ENCODE measurements at regions not wholly inside any gene's neighbourhood (a gene's known extent, or its start where the extent isn't known, plus 50 kb on each side); places are given as distances from the start of the nearest gene placed in this dataset.

DNA sequence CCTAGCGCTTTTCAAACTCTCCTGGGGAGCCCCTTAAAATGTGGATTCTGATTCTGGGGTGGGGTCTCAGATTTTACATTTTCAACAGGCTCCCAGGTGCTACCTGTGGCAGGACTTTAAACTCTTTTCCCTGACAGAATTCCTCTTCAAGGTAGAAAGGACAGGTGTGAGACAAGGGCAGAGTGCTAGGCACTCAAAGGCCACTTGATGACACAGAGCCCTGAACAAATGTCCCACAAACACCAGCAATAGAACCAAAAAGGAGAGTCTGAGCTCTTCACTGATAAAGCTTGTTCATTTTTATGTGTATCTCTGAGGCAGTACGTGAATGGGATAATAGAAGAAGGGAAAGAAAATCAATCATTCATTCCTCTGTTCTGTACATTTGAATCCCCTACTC is 77.7 kb upstream of the PELI1 start:
- H4K91ac ChIP-seq (ENCODE audit: low read depth, low read length, poor library complexity) = no peak overlapping the region
- no peak overlapping the region for H2BK120ac ChIP-seq (ENCODE audit: low read depth, low read length)
- H3K4ac ChIP-seq (ENCODE audit: low read length) = no peak overlapping the region
- no peaks in the 10 kb centered on the region for H3K36me3 ChIP-seq (replicated peaks in 1 of 2; ENCODE audit: control insufficient read depth in 2 of 2, insufficient read depth in 2 of 2, low read length in 2 of 2)
- H3K18ac ChIP-seq (ENCODE audit: low read length) = no peak overlapping the region
- no peaks in the 10 kb centered on the region for H3K79me1 ChIP-seq (ENCODE audit: low read depth, low read length)
- no peak overlapping the region for H2BK12ac ChIP-seq (ENCODE audit: low read length)
- H3K4me1 ChIP-seq (ENCODE audit: control insufficient read depth in 2 of 2, insufficient read depth in 1 of 2, low read depth in 1 of 2, low read length in 2 of 2) = peaks cover 0 to 2% of the 10 kb centered on the region in 2 donors
- H3K9ac ChIP-seq (ENCODE audit: low read depth, low read length, poor library complexity) = no peak overlapping the region
- no peak overlapping the region for H2BK15ac ChIP-seq (ENCODE audit: low read length)
- no peak for DNase-seq (ENCODE audit: low spot score)
- WGBS, 2 donors (ENCODE audit: extremely low coverage in 2 of 2, insufficient read length in 2 of 2, insufficient replicate concordance in 1 of 2) = no CpG with 5 or more reads among the region's 2 CpGs
- no peaks in the 10 kb centered on the region for H3K9me3 ChIP-seq (replicated peaks in 1 of 2; ENCODE audit: control insufficient read depth in 2 of 2, insufficient read depth in 1 of 2, low read depth in 1 of 2, low read length in 2 of 2)
- peaks cover 0 to 3% (median 0%) of the 10 kb centered on the region in 3 experiments for H3K27me3 ChIP-seq (ENCODE audit: control insufficient read depth in 3 of 3, insufficient read depth in 3 of 3, low read depth in 1 of 3, low read length in 3 of 3)
- H3K23ac ChIP-seq (ENCODE audit: low read depth, low read length, poor library complexity) = no peak overlapping the region
- no peak overlapping the region for H4K8ac ChIP-seq (ENCODE audit: low read depth, low read length)
- H3K27ac ChIP-seq (replicated peaks; ENCODE audit: low read length) = no peak overlapping the region
- H2AFZ ChIP-seq (ENCODE audit: low read length) = no peak overlapping the region
- H3K14ac ChIP-seq (ENCODE audit: low read length) = no peak overlapping the region
- no peak overlapping the region for H3K4me3 ChIP-seq (ENCODE audit: low read length in 2 of 2)
- H3K4me2 ChIP-seq (ENCODE audit: insufficient read depth, low read length, poor library complexity, severe bottlenecking) = no peak overlapping the region
- no peak overlapping the region for H2BK5ac ChIP-seq (ENCODE audit: low read length)
- H2AK5ac ChIP-seq (ENCODE audit: low read depth, low read length) = no peak overlapping the region

DNA sequence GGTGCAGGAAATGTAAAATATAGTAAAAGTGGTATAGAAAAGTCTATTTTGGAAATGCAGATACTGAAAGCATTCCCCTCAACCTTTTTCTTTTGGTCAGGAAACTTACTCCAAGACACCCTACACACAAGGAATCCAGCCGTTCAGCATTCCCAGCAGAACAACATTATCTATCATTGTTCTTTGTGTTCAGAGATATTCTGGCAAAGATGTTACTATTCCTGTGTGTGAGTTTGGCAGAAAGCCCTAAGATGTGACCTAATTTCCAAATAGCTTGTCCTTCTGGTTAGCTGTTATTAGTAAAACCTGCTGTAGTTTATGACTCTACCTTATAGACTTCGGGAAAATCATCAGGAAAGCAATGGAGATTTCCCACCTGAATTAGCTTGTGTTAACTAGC is 78.1 kb upstream of the PELI1 start:
- Histone ChIP-seq H3K79me1 (ENCODE audit: low read depth, low read length) (no peaks in the 10 kb centered on the region), H3K27ac (replicated peaks; ENCODE audit: low read length) (no peak overlapping the region), H3K27me3 (ENCODE audit: control insufficient read depth in 3 of 3, insufficient read depth in 3 of 3, low read depth in 1 of 3, low read length in 3 of 3) (peaks cover 0 to 3% (median 0%) of the 10 kb centered on the region in 3 experiments), H3K4me3 (ENCODE audit: low read length in 2 of 2) (no peak overlapping the region), H3K14ac (ENCODE audit: low read length) (no peak overlapping the region), H3K36me3 (replicated peaks in 1 of 2; ENCODE audit: control insufficient read depth in 2 of 2, insufficient read depth in 2 of 2, low read length in 2 of 2) (no peaks in the 10 kb centered on the region), H3K4me2 (ENCODE audit: insufficient read depth, low read length, poor library complexity, severe bottlenecking) (no peak overlapping the region), H4K91ac (ENCODE audit: low read depth, low read length, poor library complexity) (no peak overlapping the region), H2BK5ac (ENCODE audit: low read length) (no peak overlapping the region), H3K9ac (ENCODE audit: low read depth, low read length, poor library complexity) (no peak overlapping the region), H2BK12ac (ENCODE audit: low read length) (no peak overlapping the region), H3K4me1 (ENCODE audit: control insufficient read depth in 2 of 2, insufficient read depth in 1 of 2, low read depth in 1 of 2, low read length in 2 of 2) (peaks cover 0 to 6% of the 10 kb centered on the region in 2 donors), H3K18ac (ENCODE audit: low read length) (no peak overlapping the region), H3K23ac (ENCODE audit: low read depth, low read length, poor library complexity) (no peak overlapping the region), H3K9me3 (replicated peaks in 1 of 2; ENCODE audit: control insufficient read depth in 2 of 2, insufficient read depth in 1 of 2, low read depth in 1 of 2, low read length in 2 of 2) (no peaks in the 10 kb centered on the region), H2BK15ac (ENCODE audit: low read length) (no peak overlapping the region), H2BK120ac (ENCODE audit: low read depth, low read length) (no peak overlapping the region), H2AFZ (ENCODE audit: low read length) (no peak overlapping the region), H4K8ac (ENCODE audit: low read depth, low read length) (no peak overlapping the region), H2AK5ac (ENCODE audit: low read depth, low read length) (no peak overlapping the region), H3K4ac (ENCODE audit: low read length) (no peak overlapping the region)
- WGBS, 2 donors (ENCODE audit: extremely low coverage in 2 of 2, insufficient read length in 2 of 2, insufficient replicate concordance in 1 of 2) = no CpG with 5 or more reads among the region's 2 CpGs
- no peak for DNase-seq (ENCODE audit: low spot score)

DNA sequence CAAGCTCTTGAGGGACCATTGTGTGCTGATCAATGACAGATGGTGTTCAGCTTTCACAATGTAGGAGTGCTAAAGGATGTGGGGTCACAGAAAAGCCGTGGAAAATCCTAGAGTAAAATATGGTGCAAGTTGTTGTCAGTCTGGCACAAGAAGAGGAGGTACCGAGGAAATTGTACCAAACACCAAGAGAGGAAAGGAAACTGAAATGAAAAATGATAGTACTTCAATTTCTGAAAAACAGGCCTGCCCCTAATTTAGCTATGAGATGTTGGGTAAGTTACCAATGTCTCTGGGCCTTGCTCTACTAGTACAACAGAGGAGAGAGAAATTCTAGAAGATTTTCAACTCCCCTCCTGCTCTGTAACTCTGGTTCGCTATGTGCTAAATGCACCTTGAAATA is 78.8 kb upstream of the PELI1 start:
- Histone ChIP-seq H3K4me3 (ENCODE audit: low read length in 2 of 2) (no peak overlapping the region), H3K4me2 (ENCODE audit: insufficient read depth, low read length, poor library complexity, severe bottlenecking) (no peak overlapping the region), H3K9me3 (replicated peaks in 1 of 2; ENCODE audit: control insufficient read depth in 2 of 2, insufficient read depth in 1 of 2, low read depth in 1 of 2, low read length in 2 of 2) (no peaks in the 10 kb centered on the region), H3K36me3 (replicated peaks in 1 of 2; ENCODE audit: control insufficient read depth in 2 of 2, insufficient read depth in 2 of 2, low read length in 2 of 2) (no peaks in the 10 kb centered on the region), H3K14ac (ENCODE audit: low read length) (no peak overlapping the region), H3K9ac (ENCODE audit: low read depth, low read length, poor library complexity) (no peak overlapping the region), H4K8ac (ENCODE audit: low read depth, low read length) (no peak overlapping the region), H3K27me3 (ENCODE audit: control insufficient read depth in 3 of 3, insufficient read depth in 3 of 3, low read depth in 1 of 3, low read length in 3 of 3) (peaks cover 0 to 3% (median 0%) of the 10 kb centered on the region in 3 experiments), H4K91ac (ENCODE audit: low read depth, low read length, poor library complexity) (no peak overlapping the region), H2BK12ac (ENCODE audit: low read length) (no peak overlapping the region), H2BK5ac (ENCODE audit: low read length) (no peak overlapping the region), H2AFZ (ENCODE audit: low read length) (no peak overlapping the region), H3K4ac (ENCODE audit: low read length) (no peak overlapping the region), H3K18ac (ENCODE audit: low read length) (no peak overlapping the region), H3K4me1 (ENCODE audit: control insufficient read depth in 2 of 2, insufficient read depth in 1 of 2, low read depth in 1 of 2, low read length in 2 of 2) (peaks cover 0 to 12% of the 10 kb centered on the region in 2 donors), H2BK120ac (ENCODE audit: low read depth, low read length) (no peak overlapping the region), H3K79me1 (ENCODE audit: low read depth, low read length) (no peaks in the 10 kb centered on the region), H3K27ac (replicated peaks; ENCODE audit: low read length) (no peak overlapping the region), H2BK15ac (ENCODE audit: low read length) (no peak overlapping the region), H2AK5ac (ENCODE audit: low read depth, low read length) (no peak overlapping the region), H3K23ac (ENCODE audit: low read depth, low read length, poor library complexity) (no peak overlapping the region)
- no peak for DNase-seq (ENCODE audit: low spot score)
- WGBS, 2 donors (ENCODE audit: extremely low coverage in 2 of 2, insufficient read length in 2 of 2, insufficient replicate concordance in 1 of 2) = no CpG with 5 or more reads among the region's 3 CpGs

DNA sequence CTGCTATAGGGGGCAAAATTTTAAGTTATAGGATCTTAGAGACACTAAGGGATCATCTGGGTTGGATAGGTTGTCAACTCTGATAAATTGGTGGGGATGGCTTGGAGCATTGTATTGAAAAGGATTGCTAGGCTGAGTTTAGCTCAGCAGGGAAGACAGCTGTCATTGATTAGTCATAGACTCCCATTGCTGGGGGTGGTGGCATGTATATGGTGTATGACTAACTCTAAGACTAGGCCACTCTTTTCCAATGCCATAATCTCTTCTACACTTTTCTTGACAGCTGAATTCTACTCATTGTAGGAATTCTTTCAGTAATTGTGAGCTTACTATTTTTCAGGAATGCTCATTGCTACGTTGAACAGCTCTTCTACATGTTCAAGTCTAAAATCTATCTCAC is 81.3 kb upstream of the PELI1 start:
- H4K8ac ChIP-seq (ENCODE audit: low read depth, low read length) = no peak overlapping the region
- H4K91ac ChIP-seq (ENCODE audit: low read depth, low read length, poor library complexity) = no peak overlapping the region
- DNase-seq (ENCODE audit: low spot score) = no peak
- no peaks in the 10 kb centered on the region for H3K79me1 ChIP-seq (ENCODE audit: low read depth, low read length)
- H3K27ac ChIP-seq (replicated peaks; ENCODE audit: low read length) = no peak overlapping the region
- H3K9ac ChIP-seq (ENCODE audit: low read depth, low read length, poor library complexity) = no peak overlapping the region
- H3K4me2 ChIP-seq (ENCODE audit: insufficient read depth, low read length, poor library complexity, severe bottlenecking) = no peak overlapping the region
- no peaks in the 10 kb centered on the region for H3K9me3 ChIP-seq (replicated peaks in 1 of 2; ENCODE audit: control insufficient read depth in 2 of 2, insufficient read depth in 1 of 2, low read depth in 1 of 2, low read length in 2 of 2)
- H3K23ac ChIP-seq (ENCODE audit: low read depth, low read length, poor library complexity) = no peak overlapping the region
- no peak overlapping the region for H2BK5ac ChIP-seq (ENCODE audit: low read length)
- no peak overlapping the region for H3K4ac ChIP-seq (ENCODE audit: low read length)
- no peak overlapping the region for H3K18ac ChIP-seq (ENCODE audit: low read length)
- H3K4me3 ChIP-seq (ENCODE audit: low read length in 2 of 2) = no peak overlapping the region
- H2BK12ac ChIP-seq (ENCODE audit: low read length) = no peak overlapping the region
- WGBS, 2 donors (ENCODE audit: extremely low coverage in 2 of 2, insufficient read length in 2 of 2, insufficient replicate concordance in 1 of 2) = no CpG with 5 or more reads among the region's 1 CpG
- H3K4me1 ChIP-seq (ENCODE audit: control insufficient read depth in 2 of 2, insufficient read depth in 1 of 2, low read depth in 1 of 2, low read length in 2 of 2) = peaks cover 0 to 16% of the 10 kb centered on the region in 2 donors
- H2AFZ ChIP-seq (ENCODE audit: low read length) = no peak overlapping the region
- H3K36me3 ChIP-seq (replicated peaks in 1 of 2; ENCODE audit: control insufficient read depth in 2 of 2, insufficient read depth in 2 of 2, low read length in 2 of 2) = no peaks in the 10 kb centered on the region
- H2AK5ac ChIP-seq (ENCODE audit: low read depth, low read length) = no peak overlapping the region
- no peak overlapping the region for H2BK15ac ChIP-seq (ENCODE audit: low read length)
- H3K27me3 ChIP-seq (ENCODE audit: control insufficient read depth in 3 of 3, insufficient read depth in 3 of 3, low read depth in 1 of 3, low read length in 3 of 3) = peaks cover 0 to 3% (median 0%) of the 10 kb centered on the region in 3 experiments
- no peak overlapping the region for H2BK120ac ChIP-seq (ENCODE audit: low read depth, low read length)
- no peak overlapping the region for H3K14ac ChIP-seq (ENCODE audit: low read length)

All from neuronal stem cell (in vitro differentiated cells).